ENCODE measurements at regions not wholly inside any gene's neighbourhood (a gene's known extent, or its start where the extent isn't known, plus 50 kb on each side); places are given as distances from the start of the nearest gene placed in this dataset.

- intact Hi-C loops (cut with micrococcal nuclease) = no loop called here
- ChIA-PET CTCF (no interaction called here), POLR2A (no interaction called here)
- DNase-seq (no peak), ATAC-seq (no peak)
- no peak overlapping the region for H3K27ac Mint-ChIP-seq
- H3K4me3 Mint-ChIP-seq = no peak overlapping the region
- H3K4me1 Mint-ChIP-seq (ENCODE audit: low read depth) = no peaks in the 10 kb centered on the region
- no peaks in the 10 kb centered on the region for H3K9me3 Mint-ChIP-seq
- no peaks in the 10 kb centered on the region for H3K36me3 Mint-ChIP-seq (ENCODE audit: low read depth)
- no peak for TF ChIP-seq CTCF (IDR thresholded peaks at IDR 0.05)
- H3K27me3 Mint-ChIP-seq = no peaks in the 10 kb centered on the region
Observed at GRCh38 chr9:31248156-31248555, 1136.3 kb upstream of the ACO1 start.

GRCh38 chr9:31251386-31251785 lies 1133.1 kb upstream of the ACO1 start:
- POLR2A ChIA-PET = no interaction called here
- H3K36me3 Mint-ChIP-seq (ENCODE audit: low read depth) = no peaks in the 10 kb centered on the region

GRCh38 chr9:31253800-31254762 lies 1130.4 kb upstream of the ACO1 start:
- ChIA-PET CTCF (no interaction called here), POLR2A (no interaction called here)
- Mint-ChIP-seq H3K36me3 (ENCODE audit: low read depth) (no peaks in the 10 kb centered on the region), H3K27me3 (no peaks in the 10 kb centered on the region), H3K9me3 (no peaks in the 10 kb centered on the region), H3K4me1 (ENCODE audit: low read depth) (no peaks in the 10 kb centered on the region), H3K4me3 (no peak overlapping the region), H3K27ac (no peak overlapping the region)
- intact Hi-C loops (cut with micrococcal nuclease) = no loop called here
- ATAC-seq (no peak), DNase-seq (no peak)
- TF ChIP-seq CTCF (IDR thresholded peaks at IDR 0.05) = no peak

More at GRCh38 chr9:31251386-31251785, 1133.1 kb upstream of the ACO1 start:
- H3K4me1 Mint-ChIP-seq (ENCODE audit: low read depth) = no peaks in the 10 kb centered on the region
- H3K27ac Mint-ChIP-seq = no peak overlapping the region
- ATAC-seq (no peak), DNase-seq (no peak)
- H3K4me3 Mint-ChIP-seq = no peak overlapping the region
- no peaks in the 10 kb centered on the region for H3K27me3 Mint-ChIP-seq
- no peak for TF ChIP-seq CTCF (IDR thresholded peaks at IDR 0.05)
- no peaks in the 10 kb centered on the region for H3K9me3 Mint-ChIP-seq
- CTCF ChIA-PET = no interaction called here
- intact Hi-C loops (cut with micrococcal nuclease) = no loop called here

GRCh38 chr9:31255211-31255610 lies 1129.2 kb upstream of the ACO1 start:
- Mint-ChIP-seq H3K4me3 (no peak overlapping the region), H3K4me1 (ENCODE audit: low read depth) (peaks cover 6% of the 10 kb centered on the region), H3K9me3 (no peaks in the 10 kb centered on the region), H3K27me3 (no peaks in the 10 kb centered on the region), H3K36me3 (ENCODE audit: low read depth) (no peaks in the 10 kb centered on the region), H3K27ac (no peak overlapping the region)
- ChIA-PET CTCF (no interaction called here), POLR2A (no interaction called here)
- no peak for TF ChIP-seq CTCF (IDR thresholded peaks at IDR 0.05)
- intact Hi-C loops (cut with micrococcal nuclease) = no loop called here
- DNase-seq (no peak), ATAC-seq (no peak)

GRCh38 chr9:31259824-31260223 lies 1124.6 kb upstream of the ACO1 start:
- POLR2A ChIA-PET = no interaction called here
- Mint-ChIP-seq H3K27me3 (no peaks in the 10 kb centered on the region), H3K9me3 (no peaks in the 10 kb centered on the region), H3K27ac (peak overlapping the region; percentile 2), H3K4me1 (ENCODE audit: low read depth) (peaks cover 11% of the 10 kb centered on the region), H3K36me3 (ENCODE audit: low read depth) (no peaks in the 10 kb centered on the region), H3K4me3 (no peak overlapping the region)
- ATAC-seq (peak; percentile 37), DNase-seq (no peak)
- no peak for TF ChIP-seq CTCF (IDR thresholded peaks at IDR 0.05)
- CTCF ChIA-PET = no interaction called here
- intact Hi-C loops (cut with micrococcal nuclease) = no loop called here
